Astrocyte (in vitro differentiated cells and primary cell): ENCODE measurements at regions not wholly inside any gene's neighbourhood (a gene's known extent, or its start where the extent isn't known, plus 50 kb on each side); places are given as distances from the start of the nearest gene placed in this dataset.

Experiments
- CTCF ChIP-seq: IDR thresholded peaks from 2 replicates; pipeline ENCODE4 v1.5.1; 2011; ENCODE audit warnings: low read depth, mild to moderate bottlenecking, inconsistent platforms, low read length, moderate library complexity; ENCODE audit not compliant: insufficient read depth
- EZH2 ChIP-seq: IDR thresholded peaks from 2 replicates; pipeline ENCODE4 v1.6.1; 2012; ENCODE audit warnings: mild to moderate bottlenecking, low read length, inconsistent platforms; ENCODE audit not compliant: insufficient read depth

- TF ChIP-seq CTCF = no peak
- TF ChIP-seq EZH2 = no peak
Measured at GRCh38 chr6:6892744-6893583, 214.8 kb upstream of the RREB1 start.
